OCI-LY3 (cell line): ENCODE measurements at regions not wholly inside any gene's neighbourhood (a gene's known extent, or its start where the extent isn't known, plus 50 kb on each side); places are given as distances from the start of the nearest gene placed in this dataset.

Source experiments
- H2AFZ ChIP-seq: fragments of 200-600, 300-600 bp; shearing (Covaris generic); 2 replicates; pipeline ENCODE4 v1.6.0; 2014; ENCODE audit warnings: antibody characterized with exemption, low read depth, low read length
- H3K27ac ChIP-seq: fragments of 200-600, 300-600 bp; sonication (generic); 2 replicates; pipeline ENCODE4 v1.5.1; 2014; ENCODE audit warnings: mild to moderate bottlenecking, low read length, moderate library complexity, mixed read lengths
- H3K27me3 ChIP-seq: fragments of 200-600, 300-600 bp; sonication (generic); 2 replicates; pipeline ENCODE4 v1.6.1; 2014; ENCODE audit warnings: low read depth, low read length, mixed read lengths
- H3K36me3 ChIP-seq: fragments of 200-600, 300-600 bp; sonication (generic); replicated peaks from 2 replicates; pipeline ENCODE3; 2014; ENCODE audit warnings: low read depth, low read length, mixed read lengths
- H3K4me1 ChIP-seq: fragments of 300-600, 200-600 bp; sonication (generic); 2 replicates; pipeline ENCODE4 v1.6.1; 2014; ENCODE audit warnings: low read length, mixed read lengths
- H3K4me2 ChIP-seq: fragments of 200-600, 300-600 bp; sonication (generic); 2 replicates; pipeline ENCODE4 v1.6.1; 2014; ENCODE audit warnings: low read length, mixed read lengths
- H3K4me3 ChIP-seq: fragments of 300-600, 200-600 bp; sonication (generic); 2 replicates; pipeline ENCODE4 v1.5.1; 2014; ENCODE audit warnings: antibody characterized with exemption, mild to moderate bottlenecking, low read length, moderate library complexity
- H3K79me2 ChIP-seq: fragments of 300-600, 200-600 bp; shearing (Covaris generic); 2 replicates; pipeline ENCODE4 v1.6.1; 2014; ENCODE audit warnings: mild to moderate bottlenecking, low read length, mixed read lengths
- H3K9ac ChIP-seq: fragments of 300-600, 200-600 bp; shearing (Covaris generic); 2 replicates; pipeline ENCODE4 v1.6.0; 2014; ENCODE audit warnings: mild to moderate bottlenecking, low read length, moderate library complexity
- H3K9me3 ChIP-seq: fragments of 200-600, 300-600 bp; shearing (Covaris generic); 2 replicates; pipeline ENCODE4 v1.6.1; 2014; ENCODE audit warnings: low read length, mixed read lengths; ENCODE audit not compliant: insufficient read depth
- H4K20me1 ChIP-seq: fragments of 200-600, 300-600 bp; sonication (generic); 2 replicates; pipeline ENCODE4 v1.6.1; 2016; ENCODE audit warnings: low read length, mixed read lengths; ENCODE audit not compliant: insufficient read depth
- EZH2phosphoT487 ChIP-seq: fragments of 200-600 bp; shearing (Covaris generic); IDR thresholded peaks from 2 replicates; pipeline ENCODE4 v1.6.1; 2018; ENCODE audit warnings: antibody characterized with exemption, mixed run types, low read depth
- TF ChIP-seq, protein P1 (sequence below): fragments of 200-600, 300-600 bp; sonication (generic); IDR thresholded peaks from 2 replicates; pipeline ENCODE4 v1.5.1; 2014; ENCODE audit warnings: antibody characterized with exemption, low read length, low read depth

DNA sequence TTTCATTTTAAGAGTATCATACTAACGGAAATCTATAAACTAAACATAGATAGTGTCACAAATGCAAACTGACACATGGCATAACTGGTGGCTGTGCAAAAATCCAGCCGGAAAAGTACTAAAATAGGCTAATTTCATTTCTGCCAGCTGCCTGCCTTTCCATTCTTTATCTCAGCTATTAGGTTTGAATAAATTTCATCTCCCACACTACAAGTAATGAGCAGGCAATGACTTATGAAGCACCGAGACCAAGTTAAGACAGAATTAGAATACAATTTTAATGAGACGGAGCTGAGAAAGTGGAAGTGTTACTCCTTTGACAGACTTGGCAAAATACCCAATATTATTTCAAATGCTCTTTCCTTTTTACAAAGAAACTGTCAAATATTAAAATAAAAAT, 258.8 kb upstream of the ZNF608 start:
- H3K4me2 ChIP-seq, result peak overlapping the region; percentile 76
- H3K4me1 ChIP-seq, result peaks cover 63% of the 10 kb centered on the region
- H3K9me3 ChIP-seq, result no peaks in the 10 kb centered on the region
- H3K9ac ChIP-seq, result peak overlapping the region; percentile 73
- TF ChIP-seq, protein P1, sequence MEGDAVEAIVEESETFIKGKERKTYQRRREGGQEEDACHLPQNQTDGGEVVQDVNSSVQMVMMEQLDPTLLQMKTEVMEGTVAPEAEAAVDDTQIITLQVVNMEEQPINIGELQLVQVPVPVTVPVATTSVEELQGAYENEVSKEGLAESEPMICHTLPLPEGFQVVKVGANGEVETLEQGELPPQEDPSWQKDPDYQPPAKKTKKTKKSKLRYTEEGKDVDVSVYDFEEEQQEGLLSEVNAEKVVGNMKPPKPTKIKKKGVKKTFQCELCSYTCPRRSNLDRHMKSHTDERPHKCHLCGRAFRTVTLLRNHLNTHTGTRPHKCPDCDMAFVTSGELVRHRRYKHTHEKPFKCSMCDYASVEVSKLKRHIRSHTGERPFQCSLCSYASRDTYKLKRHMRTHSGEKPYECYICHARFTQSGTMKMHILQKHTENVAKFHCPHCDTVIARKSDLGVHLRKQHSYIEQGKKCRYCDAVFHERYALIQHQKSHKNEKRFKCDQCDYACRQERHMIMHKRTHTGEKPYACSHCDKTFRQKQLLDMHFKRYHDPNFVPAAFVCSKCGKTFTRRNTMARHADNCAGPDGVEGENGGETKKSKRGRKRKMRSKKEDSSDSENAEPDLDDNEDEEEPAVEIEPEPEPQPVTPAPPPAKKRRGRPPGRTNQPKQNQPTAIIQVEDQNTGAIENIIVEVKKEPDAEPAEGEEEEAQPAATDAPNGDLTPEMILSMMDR, result no peak
- no peak for TF ChIP-seq EZH2phosphoT487
- H4K20me1 ChIP-seq, result no peaks in the 10 kb centered on the region
- H3K27me3 ChIP-seq, result no peaks in the 10 kb centered on the region
- H2AFZ ChIP-seq, result no peak overlapping the region
- peaks cover 3% of the 10 kb centered on the region for H3K36me3 ChIP-seq
- H3K27ac ChIP-seq, result peak overlapping the region; percentile 99
- no peaks in the 10 kb centered on the region for H3K79me2 ChIP-seq
- H3K4me3 ChIP-seq, result peak overlapping the region; percentile 63

DNA sequence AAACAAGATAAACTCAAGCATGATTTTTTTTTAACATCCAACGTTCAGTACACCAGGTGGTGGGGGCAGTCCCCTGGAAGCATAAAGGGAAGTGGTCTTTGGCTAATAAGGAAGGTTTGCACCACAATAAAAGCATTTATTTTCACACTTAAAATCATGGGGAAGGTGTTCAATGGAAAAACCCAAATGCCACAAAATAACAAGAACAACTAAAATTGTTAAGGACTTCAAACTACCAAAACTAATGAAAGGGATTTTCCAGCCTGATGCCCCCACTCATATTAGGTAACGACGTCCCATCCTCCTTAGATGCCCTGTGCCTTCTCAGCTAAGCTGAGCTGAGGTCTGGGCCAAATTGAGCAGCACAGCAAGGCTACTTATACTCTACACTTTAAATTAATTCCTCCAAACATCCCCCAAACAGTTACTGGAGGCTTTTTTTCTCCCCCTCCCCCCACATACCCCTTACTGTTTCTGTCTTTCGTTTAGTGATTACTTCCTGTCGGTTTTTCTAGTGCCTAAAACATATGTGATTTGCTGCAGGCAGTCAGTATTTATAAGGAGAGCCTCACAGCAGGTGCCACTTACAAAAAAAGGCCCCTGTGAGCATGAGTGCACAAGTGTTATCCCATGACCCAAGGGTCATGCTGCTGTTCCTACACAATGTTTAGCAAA, 259.7 kb upstream of the ZNF608 start:
- Histone ChIP-seq H3K79me2 (no peaks in the 10 kb centered on the region), H3K9me3 (no peaks in the 10 kb centered on the region), H3K4me3 (peak overlapping the region; percentile 59), H3K9ac (peak overlapping the region; percentile 71), H3K4me1 (peaks cover 72% of the 10 kb centered on the region), H3K27me3 (no peaks in the 10 kb centered on the region), H3K36me3 (peaks cover 5% of the 10 kb centered on the region), H4K20me1 (no peaks in the 10 kb centered on the region), H3K27ac (peak overlapping the region; percentile 99), H2AFZ (no peak overlapping the region), H3K4me2 (peak overlapping the region; percentile 76)
- no peak for TF ChIP-seq EZH2phosphoT487
- TF ChIP-seq, protein P1, result no peak

DNA sequence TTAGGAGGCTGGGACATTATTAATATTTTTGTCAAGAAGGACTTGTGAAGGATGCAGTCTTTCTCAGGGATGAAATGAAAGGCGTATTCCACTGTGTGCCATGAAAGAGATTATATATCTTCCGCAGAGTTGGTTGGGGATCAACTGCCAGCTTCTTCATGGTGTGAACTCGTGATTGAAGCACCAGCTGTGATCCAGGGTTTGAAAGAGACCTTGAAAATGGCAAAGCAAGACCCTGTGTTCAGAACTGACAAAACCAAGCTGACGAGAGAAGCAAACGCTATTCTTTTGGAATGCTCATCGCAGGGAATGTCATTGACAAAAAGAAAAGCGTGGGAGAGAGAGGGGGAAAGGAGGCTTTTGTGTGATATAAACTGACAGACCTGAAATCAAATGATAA, 263.9 kb upstream of the ZNF608 start:
- TF ChIP-seq, protein P1, result no peak
- no peak for TF ChIP-seq EZH2phosphoT487
- Histone ChIP-seq H3K79me2 (no peaks in the 10 kb centered on the region), H2AFZ (no peak overlapping the region), H3K4me1 (peaks cover 41% of the 10 kb centered on the region), H3K27me3 (no peaks in the 10 kb centered on the region), H3K36me3 (peaks cover 5% of the 10 kb centered on the region), H3K9ac (no peak overlapping the region), H3K9me3 (no peaks in the 10 kb centered on the region), H3K27ac (no peak overlapping the region), H3K4me2 (no peak overlapping the region), H4K20me1 (no peaks in the 10 kb centered on the region), H3K4me3 (no peak overlapping the region)

DNA sequence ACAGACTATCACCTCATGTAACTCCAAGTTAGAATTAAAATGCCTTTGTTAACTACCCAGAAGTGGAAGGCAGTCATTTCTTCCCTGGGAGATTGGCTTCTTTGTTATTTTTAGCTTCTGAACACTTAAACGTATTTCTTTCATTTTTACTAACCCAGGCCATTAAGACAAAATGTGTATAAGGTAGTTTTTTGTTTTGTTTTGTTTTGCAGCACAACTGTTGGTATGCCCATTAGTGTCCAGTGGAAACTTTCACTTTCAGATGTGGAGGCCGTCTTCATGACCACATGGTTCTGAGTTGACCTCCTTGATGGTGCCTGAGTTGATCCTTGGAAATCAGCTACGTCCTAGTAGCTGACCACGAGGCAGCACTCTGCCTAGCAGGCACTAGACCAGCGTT, 264.6 kb upstream of the ZNF608 start:
- Histone ChIP-seq H2AFZ (peak overlapping the region; percentile 53; the same call in 1 of the 2 replicates), H3K4me1 (peaks cover 38% of the 10 kb centered on the region), H3K4me2 (peak overlapping the region; percentile 27), H3K9ac (no peak overlapping the region), H3K9me3 (no peaks in the 10 kb centered on the region), H3K36me3 (peaks cover 5% of the 10 kb centered on the region), H4K20me1 (no peaks in the 10 kb centered on the region), H3K79me2 (no peaks in the 10 kb centered on the region), H3K4me3 (no peak overlapping the region), H3K27ac (no peak overlapping the region), H3K27me3 (no peaks in the 10 kb centered on the region)
- TF ChIP-seq EZH2phosphoT487, result no peak
- TF ChIP-seq, protein P1, result no peak
